ENCODE measurements at regions not wholly inside any gene's neighbourhood (a gene's known extent, or its start where the extent isn't known, plus 50 kb on each side); places are given as distances from the start of the nearest gene placed in this dataset.
"Not testable (repeated sequence)": the region's sequence is repeated elsewhere in the genome, so short reads cannot be mapped to it uniquely, and the experiment has no call there.

DNA sequence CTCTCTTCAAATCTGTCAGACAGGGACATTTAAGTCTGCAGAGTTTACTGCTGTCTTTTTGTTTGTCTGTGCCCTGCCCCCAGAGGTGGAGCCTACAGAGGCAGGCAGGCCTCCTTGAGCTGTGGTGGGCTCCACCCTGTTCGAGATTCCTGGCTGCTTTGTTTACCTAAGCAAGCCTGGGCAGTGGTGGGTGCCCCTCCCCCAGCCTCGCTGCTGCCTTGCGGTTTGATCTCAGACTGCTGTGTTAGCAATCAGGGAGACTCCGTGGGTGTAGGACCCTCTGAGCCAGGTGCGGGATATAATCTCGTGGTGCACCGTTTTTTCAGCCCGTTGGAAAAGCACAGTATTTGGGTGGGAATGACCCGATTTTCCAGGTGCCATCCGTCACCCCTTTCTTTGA is 233.6 kb downstream of the TRIM51G start:
- WGBS, 2 experiments (ENCODE audit: insufficient coverage in 1 of 2, insufficient read length in 1 of 2): 79 to 80% methylated on average over 10 of the region's 10 CpGs
- not testable (repeated sequence) for H3K9ac ChIP-seq (ENCODE audit: extremely low read depth, low read length, poor library complexity, severe bottlenecking); H3K4me1 Mint-ChIP-seq; H3K4me3 ChIP-seq (ENCODE audit: low read length); H3K27ac ChIP-seq (ENCODE audit: low read depth, low read length); H3K27me3 ChIP-seq (ENCODE audit: control insufficient read depth, insufficient read depth, low read length, poor library complexity, severe bottlenecking); DNase-seq; H3K36me3 Mint-ChIP-seq (ENCODE audit: low read depth); H3K27ac Mint-ChIP-seq; H3K4me1 ChIP-seq (ENCODE audit: control insufficient read depth, insufficient read depth, low read length); H3K36me3 ChIP-seq (ENCODE audit: control insufficient read depth, insufficient read depth, low read length); H3K27me3 Mint-ChIP-seq (ENCODE audit: insufficient read depth); H3K4me3 Mint-ChIP-seq
- peaks cover 32% of the 10 kb centered on the region for H3K9me3 ChIP-seq (ENCODE audit: control insufficient read depth, low read length)
- peaks cover 54% of the 10 kb centered on the region for H3K9me3 Mint-ChIP-seq

All from endodermal cell (in vitro differentiated cells).